HepG2 (cell line): ENCODE measurements at regions not wholly inside any gene's neighbourhood (a gene's known extent, or its start where the extent isn't known, plus 50 kb on each side); places are given as distances from the start of the nearest gene placed in this dataset.
A peak's percentile ranks its signal among the peaks of the same experiment; 100 is the strongest.

Source experiments
- ATAC-seq: fragments of 200-7000 bp; cut with Tn5 transposase; 3 replicates; pipeline ENCODE4 v1.9.1; 2020; ENCODE audit warnings: mild to moderate bottlenecking, moderate library complexity
- BruUV-seq: library from RNA; stranded (reverse); fragments of 400-500 nt; replicated peaks from 2 replicates; lab custom pipeline; 2021; lab: Mats Ljungman, UMichigan
- CTCF ChIA-PET: fragments of 300-600 bp; formaldehyde crosslinking; extraction: SDS; loops from one replicate; lab custom pipeline; 2021; ENCODE audit warnings: low total read pairs, inconsistent platforms, low intra/inter-chr PET ratio; lab: Yijun Ruan, JAX
- POLR2A ChIA-PET: fragments of 350-600 bp; sonication (Branson Sonifier 250); formaldehyde crosslinking; loops from one replicate; lab custom pipeline; 2020; ENCODE audit warnings: antibody characterized with exemption, inconsistent platforms; lab: Yijun Ruan, JAX
- DNase-seq: peaks from one replicate; pipeline ENCODE4 v3.0.0-alpha.2; 2015; ENCODE audit warnings: low spot score
- FAIRE-seq: peaks from 3 replicates; lab custom pipeline; 2011; peaks lifted over from hg19 to GRCh38; lab: Jason Lieb, UNC
- H2AFZ ChIP-seq: one replicate; pipeline ENCODE4 v1.6.1; 2011; ENCODE audit warnings: low read length, inconsistent platforms
- H3K27ac ChIP-seq: fragments of 300-600 bp; 3 replicates; pipeline ENCODE4 v1.8.0; 2011; ENCODE audit warnings: mixed run types, mild to moderate bottlenecking, mixed read lengths, low read length, inconsistent platforms; ENCODE audit not compliant: insufficient read depth; ENCODE audit errors: extremely low read length
- H3K27me3 ChIP-seq, 2 experiments: fragments of 200-600 bp in 1 of 2; 2 replicates in 1 of 2; 3 replicates in 1 of 2; pipeline versions ENCODE4 v1.6.0 to v1.8.0; 2011; ENCODE audit warnings: low read length in 2 of 2, mild to moderate bottlenecking in 2 of 2, moderate library complexity in 2 of 2, inconsistent platforms in 1 of 2; ENCODE audit not compliant: insufficient read depth in 2 of 2, control insufficient read depth in 1 of 2
- H3K36me3 ChIP-seq, 2 experiments: fragments of 200-600 bp in 1 of 2; replicated peaks in 1 of 2; 2 replicates in 1 of 2; 3 replicates in 1 of 2; pipeline versions ENCODE4 v1.5.1 to v1.8.0; 2011; ENCODE audit warnings: low read length in 2 of 2, inconsistent platforms in 1 of 2; ENCODE audit not compliant: insufficient read depth in 2 of 2, control insufficient read depth in 1 of 2
- H3K4me1 ChIP-seq: 2 replicates; pipeline ENCODE4 v1.5.1; 2012; ENCODE audit warnings: low read length, inconsistent platforms; ENCODE audit not compliant: insufficient read depth
- H3K4me2 ChIP-seq: 2 replicates; pipeline ENCODE4 v1.6.0; 2011; ENCODE audit warnings: low read depth, low read length, inconsistent platforms
- H3K4me3 ChIP-seq, 3 experiments: fragments of 200-600 bp in 1 of 3; sonication (generic), shearing (Covaris generic) in 1 of 3; replicated peaks in 1 of 3; 2 replicates each; pipeline ENCODE4 v1.5.1; 2011 to 2016; ENCODE audit warnings: low read length in 3 of 3, inconsistent platforms in 2 of 3, low read depth in 2 of 3, mild to moderate bottlenecking in 2 of 3, control low read depth in 1 of 3, mixed read lengths in 1 of 3; ENCODE audit not compliant: insufficient read depth in 1 of 3
- H3K79me2 ChIP-seq: one replicate; pipeline ENCODE4 v1.6.1; 2011; ENCODE audit warnings: low read length, inconsistent platforms; ENCODE audit not compliant: insufficient read depth
- H3K9ac ChIP-seq: 2 replicates; pipeline ENCODE4 v1.6.0; 2011; ENCODE audit warnings: mild to moderate bottlenecking, low read depth, low read length, inconsistent platforms; ENCODE audit not compliant: insufficient read depth
- H3K9me3 ChIP-seq: 2 replicates; pipeline ENCODE4 v1.5.1; 2012; ENCODE audit warnings: mild to moderate bottlenecking, low read length
- H4K20me1 ChIP-seq: 2 replicates; pipeline ENCODE4 v1.6.0; 2011; ENCODE audit warnings: inconsistent platforms, mild to moderate bottlenecking, low read length, moderate library complexity; ENCODE audit not compliant: insufficient read depth
- CEBPB ChIP-seq: IDR thresholded peaks from 2 replicates; pipeline ENCODE4 v1.6.1; 2011; ENCODE audit warnings: low read depth, low read length, improper control_type of control experiment, borderline replicate concordance
- FOSL2 ChIP-seq: sonication (generic); formaldehyde crosslinking; IDR thresholded peaks from 2 replicates; pipeline ENCODE4 v1.4.0; 2020; ENCODE audit warnings: missing genetic modification reagents
- SPEN ChIP-seq: sonication (generic); formaldehyde crosslinking; IDR thresholded peaks from 2 replicates; pipeline ENCODE4 v1.5.1; 2020; ENCODE audit warnings: low read depth, mild to moderate bottlenecking, missing genetic modification reagents
- ZBTB7B ChIP-seq: sonication (generic); formaldehyde crosslinking; IDR thresholded peaks from 2 replicates; pipeline ENCODE4 v1.4.0; 2020; ENCODE audit warnings: missing genetic modification reagents
- ZNF441 ChIP-seq: sonication (generic); formaldehyde crosslinking; IDR thresholded peaks from 2 replicates; pipeline ENCODE4 v1.7.0; 2021; ENCODE audit warnings: missing genetic modification reagents, borderline replicate concordance
- ZNF550 ChIP-seq: sonication (generic); formaldehyde crosslinking; IDR thresholded peaks from 2 replicates; pipeline ENCODE4 v1.4.0; 2020; ENCODE audit warnings: mild to moderate bottlenecking, missing genetic modification reagents, borderline replicate concordance
- ZNF788 ChIP-seq: sonication (generic); formaldehyde crosslinking; IDR thresholded peaks from 2 replicates; pipeline ENCODE4 v1.5.0; 2020; ENCODE audit warnings: mild to moderate bottlenecking, missing genetic modification reagents, borderline replicate concordance
- ZSCAN29 ChIP-seq: sonication (generic); formaldehyde crosslinking; conservative IDR thresholded peaks from 2 replicates; pipeline ENCODE4 v1.4.0; 2020; ENCODE audit warnings: mild to moderate bottlenecking, missing genetic modification reagents
- WGBS: methylation state at CpG from one replicate; pipeline ENCODE4 v1.1.6; 2017; ENCODE audit warnings: low lambda C conversion rate; 5-methylcytosine and 5-hydroxymethylcytosine counted together
- in situ Hi-C: cut with HindIII; loops from 2 replicates; pipeline ENCODE4 v1.10.0; 2017; ENCODE audit warnings: low pct_unique_long_range_greater_than_20kb; ENCODE audit not compliant: extremely low pct_ligation_motif_present
- intact Hi-C: fragments of 100-400 bp; cut with micrococcal nuclease; formaldehyde crosslinking; loops from one replicate; pipeline ENCODE4 v1.10.0; 2022; ENCODE audit not compliant: unreplicated experiment

- ATAC-seq (no peak), FAIRE-seq (no peak), DNase-seq (no peak)
- H3K27ac ChIP-seq = no peak overlapping the region
- POLR2A ChIA-PET = no interaction called here
- no peaks in the 10 kb centered on the region for H3K79me2 ChIP-seq
- H4K20me1 ChIP-seq = no peaks in the 10 kb centered on the region
- BruUV-seq = no TSS peak
- intact Hi-C loops = no loop called here
- peaks cover 0 to 8% of the 10 kb centered on the region in 2 experiments; a peak in 1 of 5 replicates for H3K27me3 ChIP-seq
- H3K4me3 ChIP-seq = no peak overlapping the region
- H2AFZ ChIP-seq = no peak overlapping the region
- in situ Hi-C loops = no loop called here
- WGBS = 37% methylated on average over 8 of the region's 10 CpGs
- H3K9ac ChIP-seq = no peak overlapping the region
- H3K36me3 ChIP-seq = no peaks in the 10 kb centered on the region
- CTCF ChIA-PET = no interaction called here
- no peak overlapping the region for H3K4me2 ChIP-seq
- TF ChIP-seq SPEN (CRISPR knock-in tag) (no peak), ZNF550 (CRISPR knock-in tag) (no peak), FOSL2 (CRISPR knock-in tag) (peak; percentile 52), ZBTB7B (no peak), CEBPB (peak; percentile 28; the same call in 1 of the 2 replicates), ZNF441 (CRISPR knock-in tag) (no peak), ZSCAN29 (CRISPR knock-in tag) (no peak)
- TF ChIP-seq, all 625 proteins: peak for 2
- H3K4me1 ChIP-seq = no peaks in the 10 kb centered on the region
- H3K9me3 ChIP-seq = no peaks in the 10 kb centered on the region
Observed at GRCh38 chr2:14756981-14757657, 124.6 kb downstream of the LRATD1 start.

GRCh38 chr2:14759082-14759481 lies 126.6 kb downstream of the LRATD1 start:
- WGBS = 1% methylated on average over 5 of the region's 5 CpGs
- no peaks in the 10 kb centered on the region for H4K20me1 ChIP-seq
- H3K4me3 ChIP-seq = no peak overlapping the region
- H3K9ac ChIP-seq = no peak overlapping the region
- intact Hi-C loops = no loop called here
- peaks cover 0 to 21% of the 10 kb centered on the region in 2 experiments; a peak in 2 of 5 replicates for H3K27me3 ChIP-seq
- no peaks in the 10 kb centered on the region for H3K36me3 ChIP-seq
- no peak overlapping the region for H3K27ac ChIP-seq
- DNase-seq (no peak), ATAC-seq (no peak), FAIRE-seq (no peak)
- BruUV-seq = no TSS peak
- H3K4me2 ChIP-seq = no peak overlapping the region
- H3K9me3 ChIP-seq = no peaks in the 10 kb centered on the region
- H3K79me2 ChIP-seq = no peaks in the 10 kb centered on the region
- ChIA-PET CTCF (no interaction called here), POLR2A (no interaction called here)
- in situ Hi-C loops = no loop called here
- no peak for TF ChIP-seq ZNF788 (CRISPR knock-in tag)
- H2AFZ ChIP-seq = no peak overlapping the region
- H3K4me1 ChIP-seq = no peaks in the 10 kb centered on the region
